ENCODE measurements at regions not wholly inside any gene's neighbourhood (a gene's known extent, or its start where the extent isn't known, plus 50 kb on each side); places are given as distances from the start of the nearest gene placed in this dataset.

DNA sequence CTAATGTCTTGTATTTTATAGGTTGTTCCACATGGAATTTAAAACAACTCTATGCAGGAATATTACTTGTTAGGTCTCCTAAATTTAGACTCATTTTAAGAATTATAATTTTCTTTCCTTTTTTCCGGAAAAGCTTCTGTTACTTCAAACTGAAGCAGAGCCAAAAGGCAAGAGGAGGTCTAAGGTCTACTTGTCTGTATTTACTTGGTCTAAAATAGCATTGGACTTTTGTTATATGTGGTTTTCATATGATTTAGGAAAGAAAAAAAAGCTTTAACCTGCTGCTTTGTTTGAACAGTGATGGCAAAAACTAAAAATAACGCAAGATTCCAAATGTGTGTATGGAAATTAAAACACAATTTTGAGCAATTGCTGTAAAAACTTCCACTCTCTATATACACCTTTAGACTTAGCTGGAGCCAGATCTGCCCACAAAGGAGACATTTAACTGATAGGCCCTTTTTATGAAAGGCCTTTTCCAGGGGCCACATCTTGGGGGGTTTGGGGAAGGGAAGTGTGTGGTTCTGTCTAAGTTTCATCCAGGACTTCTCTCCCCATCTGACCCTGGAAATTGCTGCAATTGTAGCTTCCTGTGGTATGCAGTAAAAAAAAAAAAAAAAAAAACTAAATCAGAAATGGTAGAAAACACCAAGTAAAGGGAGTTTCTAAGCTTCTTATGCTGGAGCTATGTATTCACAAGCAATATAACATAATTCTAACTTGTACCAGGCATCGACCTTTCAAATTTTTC is 307.7 kb upstream of the MEF2C start:
- H3K23me2 ChIP-seq (ENCODE audit: low read depth, low read length): no peaks in the 10 kb centered on the region
- no peak overlapping the region for H2BK120ac ChIP-seq (replicated peaks; ENCODE audit: low read depth, low read length)
- H2BK20ac ChIP-seq (ENCODE audit: low read length): no peak overlapping the region
- H2AFZ ChIP-seq (ENCODE audit: low read length): no peak overlapping the region
- H3K4ac ChIP-seq (replicated peaks; ENCODE audit: insufficient read length, low read depth, low read length): no peak overlapping the region
- no peak overlapping the region for H2BK5ac ChIP-seq (ENCODE audit: low read depth, low read length)
- 88% methylated on average over 3 of the region's 3 CpGs; no CpG with 5 or more reads in 1 of the 2 experiments for WGBS, 2 experiments (ENCODE audit: extremely low coverage in 1 of 2, insufficient coverage in 1 of 2, insufficient read length in 1 of 2, insufficient replicate concordance in 2 of 2, low coverage in 1 of 2, low lambda C conversion rate in 2 of 2, missing lambda C conversion rate in 1 of 2)
- no peak for FAIRE-seq
- POLR2A ChIA-PET (ENCODE audit: partially characterized antibody): interaction anchor here (0.5 kb wide), 1 partner anchor 1113 kb away, joined by 3 read pairs; no protein-coding TSS in a partner anchor
- H3K23ac ChIP-seq (ENCODE audit: insufficient read length): no peak overlapping the region
- no peak overlapping the region for H2BK12ac ChIP-seq (ENCODE audit: low read depth, low read length)
- no peaks in the 10 kb centered on the region for H3K79me1 ChIP-seq (ENCODE audit: low read depth, low read length)
- H3K27ac ChIP-seq (ENCODE audit: low read depth, low read length): no peak overlapping the region
- CTCF ChIA-PET (ENCODE audit: partially characterized antibody): interaction anchor here (0.6 kb wide), 1 partner anchor 373 kb away, joined by 4 read pairs; no protein-coding TSS in a partner anchor
- no peak overlapping the region for H2BK15ac ChIP-seq (ENCODE audit: low read length)
- no peak overlapping the region for H3K56ac ChIP-seq (replicated peaks; ENCODE audit: insufficient read length, low read depth, low read length)
- H3K18ac ChIP-seq (ENCODE audit: extremely low read depth, low read length): no peak overlapping the region
- H3K14ac ChIP-seq (ENCODE audit: insufficient read length): no peak overlapping the region
- no peak overlapping the region for H3K9ac ChIP-seq (replicated peaks in 1 of 4; ENCODE audit: extremely low read depth in 1 of 4, low read depth in 3 of 4, low read length in 3 of 4)
- no peak overlapping the region for H3K4me3 ChIP-seq (ENCODE audit: extremely low read depth in 1 of 4, insufficient read depth in 2 of 4, low read depth in 3 of 4, low read length in 4 of 4)
- no peaks in the 10 kb centered on the region for H4K20me1 ChIP-seq (replicated peaks in 1 of 2; ENCODE audit: control insufficient read depth in 1 of 2, insufficient read depth in 2 of 2, low read length in 2 of 2)
- no peak overlapping the region for H3K4me2 ChIP-seq (ENCODE audit: insufficient read depth in 1 of 2, low read depth in 2 of 2, low read length in 2 of 2)
- H3K36me3 ChIP-seq (ENCODE audit: control insufficient read depth in 2 of 4, insufficient read depth in 4 of 4, low read length in 3 of 4): no peaks in the 10 kb centered on the region
- TF ChIP-seq USF2 (IDR thresholded peaks at IDR 0.05; ENCODE audit: low read length): no peak
- no peak for TF ChIP-seq CREB1 (IDR thresholded peaks at IDR 0.05)
- H4K8ac ChIP-seq (ENCODE audit: extremely low read depth, insufficient read depth, low read length): no peak overlapping the region
- no peaks in the 10 kb centered on the region for H3K27me3 ChIP-seq (replicated peaks in 1 of 4; ENCODE audit: control insufficient read depth in 3 of 4, extremely low read depth in 1 of 4, insufficient read depth in 3 of 4, low read length in 3 of 4)
- H4K5ac ChIP-seq (ENCODE audit: insufficient read length, low read depth, low read length): no peak overlapping the region
- no peaks in the 10 kb centered on the region for H3K9me3 ChIP-seq (ENCODE audit: insufficient read depth in 2 of 2, low read depth in 1 of 2, low read length in 1 of 2)
- H4K91ac ChIP-seq (replicated peaks; ENCODE audit: insufficient read length, low read length): no peak overlapping the region
- no peaks in the 10 kb centered on the region for H3K4me1 ChIP-seq (replicated peaks in 1 of 4; ENCODE audit: control insufficient read depth in 3 of 4, insufficient read depth in 4 of 4, low read length in 3 of 4)
- H2AK5ac ChIP-seq (ENCODE audit: low read depth, low read length): no peak overlapping the region
- no peak for DNase-seq (ENCODE audit: low read depth in 1 of 2, low spot score in 2 of 2)
- no peaks in the 10 kb centered on the region for H3K79me2 ChIP-seq (ENCODE audit: control insufficient read depth in 1 of 2, insufficient read depth in 2 of 2, low read length in 2 of 2)
